ENCODE measurements at regions not wholly inside any gene's neighbourhood (a gene's known extent, or its start where the extent isn't known, plus 50 kb on each side); places are given as distances from the start of the nearest gene placed in this dataset.

GRCh38 chr12:46908236-46908935, 82.6 kb upstream of the SLC38A4 start:
- intact Hi-C loops (cut with DNase I) = no loop called here
- no peak for DNase-seq

DNA sequence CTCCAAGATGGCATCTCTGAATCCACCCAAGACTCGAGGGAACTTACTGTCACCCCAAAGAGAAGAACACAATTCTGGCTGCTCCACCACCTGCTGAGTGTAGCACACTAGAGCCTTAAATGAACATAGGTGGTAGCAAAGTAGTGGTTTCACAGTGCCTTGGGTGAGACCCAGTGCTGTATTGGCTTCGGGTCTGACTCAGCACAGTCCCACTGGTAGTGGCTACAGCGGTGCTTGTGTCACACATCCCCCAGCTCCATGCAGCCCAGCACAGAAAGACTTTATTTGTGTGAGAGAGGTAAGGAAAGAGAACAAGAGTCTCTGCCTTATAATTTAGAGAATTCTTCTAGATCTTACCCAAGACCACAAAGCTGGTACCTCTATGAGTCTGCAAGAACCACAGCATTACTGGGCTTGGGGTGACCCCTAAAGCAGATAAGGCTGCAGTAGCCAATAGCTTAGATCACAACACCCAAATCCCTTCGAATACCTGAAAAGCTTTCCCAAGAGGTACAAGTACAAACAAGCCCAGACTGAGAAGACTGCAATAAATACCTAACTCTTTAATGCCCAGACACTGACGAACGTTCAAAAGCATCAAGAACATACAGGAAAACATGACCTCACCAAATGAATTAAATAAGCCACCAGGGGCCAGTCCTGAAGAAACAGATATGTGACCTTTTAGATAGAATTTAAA, 83.3 kb upstream of the SLC38A4 start:
- DNase-seq = no peak
- intact Hi-C loops (cut with DNase I) = no loop called here

- intact Hi-C loops (cut with DNase I) = no loop called here
- DNase-seq = no peak
These were observed 85.0 kb upstream of the SLC38A4 start for GRCh38 chr12:46910830-46911229.

DNA sequence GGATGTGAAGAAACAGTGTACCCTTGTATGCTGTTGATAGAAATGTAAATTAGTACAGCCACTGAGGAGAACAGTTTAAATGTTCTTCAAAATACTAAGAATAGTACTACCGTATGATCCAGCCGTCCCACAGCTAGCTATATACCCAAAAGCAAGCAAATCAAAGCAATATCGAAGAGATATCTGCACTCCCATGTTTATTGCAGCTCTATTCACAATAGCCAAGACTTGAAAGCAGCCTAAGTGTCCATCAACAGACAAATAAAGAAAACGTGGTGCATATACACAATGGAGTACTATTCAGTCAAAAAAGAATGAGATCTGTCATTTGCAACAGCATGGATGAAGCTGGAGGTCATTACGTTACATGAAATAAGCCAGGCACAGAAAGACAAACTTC, 88.5 kb upstream of the SLC38A4 start:
- DNase-seq = no peak
- intact Hi-C loops (cut with DNase I) = no loop called here

GRCh38 chr12:46915082-46915481, 89.3 kb upstream of the SLC38A4 start:
- intact Hi-C loops (cut with DNase I) = no loop called here
- DNase-seq = no peak

DNA sequence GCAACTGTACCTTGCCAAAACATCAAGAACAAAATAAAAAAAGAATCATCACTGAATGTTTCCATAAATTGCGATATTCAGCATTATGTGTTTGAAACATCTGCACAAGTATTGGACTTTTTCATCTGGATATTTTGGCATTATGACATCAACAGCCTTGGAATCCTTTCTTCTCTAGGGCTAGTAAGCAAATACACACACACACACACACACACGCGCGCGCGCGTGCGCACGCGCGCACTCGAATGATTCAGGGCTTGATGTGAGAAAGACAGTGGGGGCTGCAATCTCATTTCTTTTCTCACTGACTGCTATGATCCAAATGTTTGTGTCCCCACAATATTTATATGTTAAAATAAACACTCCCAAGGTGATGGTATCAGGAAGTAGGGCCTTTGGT, 90.0 kb upstream of the SLC38A4 start:
- intact Hi-C loops (cut with DNase I) = no loop called here
- DNase-seq = no peak

- intact Hi-C loops (cut with DNase I) = no loop called here
- DNase-seq = no peak
These were observed 91.1 kb upstream of the SLC38A4 start for GRCh38 chr12:46916796-46917419.

- no peak for DNase-seq
- intact Hi-C loops (cut with DNase I) = no loop called here
These were observed 92.0 kb upstream of the SLC38A4 start for GRCh38 chr12:46917821-46918220.

DNA sequence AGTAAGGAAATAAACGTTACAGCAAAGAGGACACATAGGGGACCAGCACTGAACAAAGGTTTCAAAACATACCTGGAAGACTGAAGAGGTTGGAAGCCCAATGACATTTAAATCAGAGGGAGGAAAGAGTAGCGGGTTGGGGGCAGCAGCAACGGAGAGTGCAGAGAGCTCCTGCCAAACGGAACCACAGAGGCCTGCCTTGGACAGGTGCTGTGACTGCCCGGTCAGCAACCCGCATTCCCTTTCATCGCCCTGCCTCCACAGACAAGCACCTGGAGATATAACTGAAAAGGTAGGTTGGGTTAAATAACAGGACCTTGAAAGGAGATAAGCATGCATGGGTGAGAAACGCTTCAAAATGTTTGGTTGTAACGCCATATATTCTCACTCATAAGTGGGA, 92.8 kb upstream of the SLC38A4 start:
- DNase-seq = no peak
- intact Hi-C loops (cut with DNase I) = no loop called here

DNA sequence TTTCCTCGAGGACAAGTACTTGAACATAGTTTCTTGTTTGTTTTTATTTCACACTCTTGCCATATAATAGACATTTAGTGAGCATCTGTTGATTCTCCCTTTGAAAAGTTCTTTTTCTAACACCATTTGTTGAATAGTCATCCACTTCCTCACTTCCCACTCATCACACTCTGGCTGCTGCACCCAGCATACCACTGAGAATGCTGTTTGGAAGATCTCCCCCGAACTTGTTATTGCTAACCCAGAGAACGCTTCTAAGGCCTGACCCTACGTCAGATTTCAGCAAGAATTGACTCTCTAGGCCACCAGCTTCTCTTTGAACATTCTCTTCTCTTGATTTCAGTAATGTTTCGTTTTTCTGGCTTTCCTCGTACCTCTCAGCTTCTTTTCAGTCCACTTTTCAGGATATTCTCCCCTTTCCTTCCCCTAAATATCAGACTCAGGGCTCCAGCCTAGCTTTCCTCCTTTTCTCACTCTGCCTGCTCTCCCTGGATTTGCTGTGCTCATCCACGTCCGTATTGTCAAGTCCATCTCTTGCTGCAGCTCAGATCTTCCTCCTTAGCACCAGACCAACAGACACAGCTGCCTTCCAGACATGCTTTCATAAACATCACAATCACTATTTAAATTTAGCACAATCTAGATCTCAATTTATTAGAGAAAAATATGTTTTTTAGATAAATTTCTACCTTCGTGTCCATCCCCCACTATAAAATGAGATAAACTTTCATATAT, 94.0 kb upstream of the SLC38A4 start:
- no peak for DNase-seq
- intact Hi-C loops (cut with DNase I) = no loop called here

- no peak for DNase-seq
- intact Hi-C loops (cut with DNase I) = no loop called here
These were observed 94.7 kb upstream of the SLC38A4 start for GRCh38 chr12:46920499-46920898.

DNA sequence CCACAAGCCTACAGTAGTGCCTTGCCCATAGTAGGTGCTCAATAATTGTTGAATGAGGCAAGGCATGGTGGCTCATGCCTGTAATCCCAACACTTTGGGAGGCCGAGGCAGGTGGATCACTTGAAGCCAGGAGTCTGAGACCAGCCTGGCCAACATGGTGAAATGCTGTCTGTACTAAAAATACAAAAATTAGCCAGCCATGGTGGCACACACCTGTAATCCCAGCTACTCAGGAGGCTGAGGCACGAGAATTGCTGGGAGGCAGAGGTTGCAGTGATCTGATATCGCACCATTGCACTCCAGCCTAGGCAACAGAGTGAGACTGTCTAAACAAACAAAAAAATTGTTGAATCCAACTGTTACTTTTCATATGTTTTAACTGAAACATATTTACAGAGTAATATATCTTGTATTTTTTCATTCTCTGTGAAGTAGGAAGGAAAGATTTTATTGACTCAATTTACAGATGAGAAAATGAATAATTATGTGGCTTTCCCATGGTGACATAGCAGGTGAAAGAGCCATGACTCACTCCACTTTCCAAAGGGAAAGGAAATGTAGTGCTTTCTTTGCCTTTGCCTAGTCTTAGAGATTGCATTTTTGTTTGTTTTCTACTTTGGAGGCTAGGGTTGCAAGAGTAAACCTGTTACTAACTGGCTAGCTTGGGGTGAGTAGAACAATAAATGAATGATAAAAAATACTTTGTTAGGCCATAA, 95.4 kb upstream of the SLC38A4 start:
- DNase-seq = no peak
- intact Hi-C loops (cut with DNase I) = no loop called here

DNA sequence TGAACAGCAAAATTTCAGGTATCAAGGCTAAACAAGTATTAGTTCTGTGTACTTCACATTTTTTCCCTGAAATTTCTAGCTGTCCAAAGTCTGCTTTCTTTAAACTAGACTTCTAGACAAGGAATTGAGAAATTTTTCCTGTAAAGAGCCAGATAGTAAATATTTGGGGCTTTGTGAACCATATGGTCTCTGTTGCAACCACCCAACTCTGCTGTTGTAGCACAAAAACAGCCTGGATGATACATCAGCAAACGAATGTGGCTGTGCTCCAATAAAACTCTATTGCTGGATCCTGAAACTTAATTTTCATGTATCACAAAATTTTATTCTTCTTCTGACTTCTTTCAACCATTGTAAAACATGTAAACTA, 96.0 kb upstream of the SLC38A4 start:
- no peak for DNase-seq
- intact Hi-C loops (cut with DNase I) = no loop called here

GRCh38 chr12:46926526-46926925, 100.7 kb upstream of the SLC38A4 start:
- intact Hi-C loops (cut with DNase I) = no loop called here
- no peak for DNase-seq

DNA sequence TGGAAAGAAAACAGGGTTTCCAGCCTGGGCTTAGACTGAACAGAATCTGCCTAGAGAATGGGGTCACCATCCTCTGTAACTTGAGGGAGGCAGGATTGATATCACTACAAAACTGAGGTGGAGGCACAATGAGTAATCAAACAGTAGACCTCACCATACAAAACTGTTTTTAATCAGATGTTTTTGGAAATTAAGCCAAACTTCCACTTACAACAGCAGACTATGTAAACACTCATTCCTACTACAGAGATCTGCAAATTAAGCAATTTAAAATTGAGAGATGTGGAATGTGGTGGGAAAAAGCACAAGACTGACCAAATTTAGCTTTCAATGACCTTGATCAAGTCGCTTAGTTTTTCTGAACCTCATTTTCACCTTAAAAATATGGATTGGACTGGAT, 104.3 kb upstream of the SLC38A4 start:
- DNase-seq = no peak
- intact Hi-C loops (cut with DNase I) = loop anchor here (10.0 kb wide), 1 partner anchor 805 kb away; no protein-coding TSS in a partner anchor

DNA sequence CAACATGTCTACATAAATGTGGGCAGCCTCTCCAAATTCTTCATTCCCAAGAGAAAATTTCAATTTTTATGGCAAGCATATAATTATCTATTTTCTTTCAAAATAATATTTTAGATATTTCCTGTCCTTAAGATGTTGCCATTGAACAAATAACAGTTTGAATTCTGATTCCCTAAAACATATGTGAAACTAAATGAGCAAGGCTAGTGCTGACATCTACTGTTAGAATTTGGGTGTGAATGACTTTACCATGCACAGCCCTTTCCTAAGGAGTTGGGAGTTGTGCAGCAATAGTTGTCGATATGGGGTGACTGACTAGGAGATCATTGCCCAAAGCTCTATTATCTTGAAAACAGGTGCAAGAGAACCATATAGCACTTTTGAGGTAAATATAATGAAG, 108.2 kb upstream of the SLC38A4 start:
- peak in 6 of 42 donors; percentile 7 to 45 (median 26) for DNase-seq
- intact Hi-C loops (cut with DNase I) = loop anchor here (10.0 kb wide), 1 partner anchor 809 kb away; no protein-coding TSS in a partner anchor

DNA sequence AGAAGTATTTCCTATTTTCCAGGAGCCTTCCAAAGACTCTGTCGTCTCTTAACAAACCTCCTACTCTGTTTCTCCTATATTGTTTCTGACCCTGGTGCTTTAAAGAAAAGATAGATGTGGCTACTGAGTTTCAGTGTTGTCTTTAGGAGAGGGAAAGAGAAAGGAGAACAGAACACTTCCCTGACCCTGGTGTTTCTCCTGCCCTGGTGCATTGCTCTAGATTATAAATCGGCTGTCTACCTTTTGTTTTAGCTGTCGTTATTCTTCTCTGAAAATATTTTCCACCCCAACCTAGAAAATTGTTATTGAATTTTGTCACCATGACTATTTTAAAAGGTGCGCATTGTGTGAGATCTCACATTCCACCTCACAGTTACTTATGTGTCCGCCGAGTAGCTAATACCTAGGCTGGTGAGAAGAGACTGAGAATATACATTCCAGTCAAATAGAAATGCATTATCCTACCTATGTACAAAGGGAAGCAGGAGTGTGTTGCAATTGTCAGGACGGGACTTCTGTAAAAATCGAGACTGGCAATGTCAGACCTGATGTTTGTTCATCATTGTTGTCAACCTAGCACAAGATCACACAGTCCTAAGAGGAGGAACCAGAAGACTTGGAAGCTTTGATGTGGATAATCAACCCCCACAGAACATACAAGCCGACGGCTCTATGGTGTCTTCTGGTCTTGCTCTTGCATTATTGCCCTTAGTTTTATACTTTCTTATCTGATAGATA, 108.7 kb upstream of the SLC38A4 start:
- DNase-seq = no peak
- intact Hi-C loops (cut with DNase I) = loop anchor here (10.0 kb wide), 1 partner anchor 810 kb away; no protein-coding TSS in a partner anchor

DNA sequence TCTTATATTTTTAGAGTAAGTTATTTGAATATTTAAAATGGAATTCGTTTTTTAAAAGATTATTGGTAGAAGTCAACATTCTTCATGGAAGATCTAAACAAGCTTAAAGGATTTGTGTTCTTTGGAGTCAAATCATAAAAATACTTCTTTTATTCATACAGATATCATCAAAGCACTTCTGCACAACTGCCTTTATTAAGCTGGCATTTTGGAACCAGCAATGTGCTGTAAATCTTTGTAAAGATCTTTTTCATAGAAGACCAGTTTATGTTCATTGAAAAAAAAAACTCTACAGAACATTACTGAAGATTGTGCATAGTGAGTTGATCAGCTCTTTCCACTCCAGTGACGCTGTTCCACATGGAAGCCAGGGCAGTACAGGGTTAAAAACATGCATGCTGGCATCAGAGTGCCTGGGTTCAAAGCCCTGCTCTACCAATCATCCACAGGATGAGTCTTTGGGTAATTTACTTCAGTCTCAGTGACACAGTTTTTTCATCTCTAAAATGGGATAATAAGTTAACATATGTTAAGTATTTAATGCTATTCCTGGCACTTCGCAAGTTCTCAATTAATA, 109.6 kb upstream of the SLC38A4 start:
- intact Hi-C loops (cut with DNase I) = loop anchor here (10.0 kb wide), 1 partner anchor 811 kb away; no protein-coding TSS in a partner anchor
- DNase-seq = no peak
